Ovary (tissue), 7 donors: ENCODE measurements at regions not wholly inside any gene's neighbourhood (a gene's known extent, or its start where the extent isn't known, plus 50 kb on each side); places are given as distances from the start of the nearest gene placed in this dataset.

Experiments used
- DNase-seq, 5 donors: peaks; one replicate each; pipeline ENCODE4 v3.0.0-alpha.2; 2019 to 2020
- H3K27ac ChIP-seq, 2 donors: fragments of 200-600 bp; one replicate each; pipeline versions ENCODE4 v1.5.1 to v1.8.0; 2019 to 2022
- H3K27me3 ChIP-seq: fragments of 200-600 bp; one replicate; pipeline ENCODE4 v1.8.0; 2022
- H3K36me3 ChIP-seq: fragments of 200-600 bp; sonication (generic); one replicate; pipeline ENCODE4 v1.5.1; 2019
- H3K4me1 ChIP-seq: one replicate; pipeline ENCODE4 v1.8.1; 2013; ENCODE audit warnings: mild to moderate bottlenecking, moderate library complexity; ENCODE audit not compliant: insufficient read depth
- H3K4me3 ChIP-seq: fragments of 200-600 bp; sonication (generic); one replicate; pipeline ENCODE4 v1.5.1; 2017
- H3K9me3 ChIP-seq, 2 donors: fragments of 200-600 bp in 1 of 2; sonication (generic) in 1 of 2; one replicate each; pipeline versions ENCODE4 v1.5.1 to v1.8.1; 2013 to 2019; ENCODE audit warnings: mild to moderate bottlenecking in 1 of 2, moderate library complexity in 1 of 2
- EP300 ChIP-seq: sonication (generic); formaldehyde crosslinking; IDR thresholded peaks from one replicate; pipeline ENCODE4 v1.6.1; 2017; ENCODE audit warnings: antibody characterized with exemption
- POLR2A ChIP-seq: fragments of 450-650 bp; IDR thresholded peaks from one replicate; pipeline ENCODE4 v1.6.1; 2017; ENCODE audit warnings: antibody characterized with exemption, mild to moderate bottlenecking, moderate library complexity
- WGBS, 3 donors: extraction: QIAGEN DNeasy Blood & Tissue Kit in 1 of 3; methylation state at CpG; one replicate each; pipeline versions ENCODE4 v1.1.5 to v1.1.7; 2013 to 2017; 5-methylcytosine and 5-hydroxymethylcytosine counted together
- intact Hi-C, 4 donors: fragments of 100-400 bp; cut with DNase I; formaldehyde crosslinking; loops; one replicate each; pipeline versions ENCODE4 v1.11.0 to v1.15.1; 2022 to 2023
- TF ChIP-seq, protein P1 (sequence below), 3 donors: fragments of 450-650 bp in 2 of 3; fragments of 200-600 bp in 1 of 3; IDR thresholded peaks; one replicate each; pipeline versions ENCODE4 v1.5.1 to v1.8.0; 2016 to 2022; ENCODE audit warnings: antibody characterized with exemption in 3 of 3, mild to moderate bottlenecking in 1 of 3
- donor health status: DM: no; HTN: no; CAD: no; lungs with moderate emphysema.
- donor health status: DM: no; HTN: no; CAD: no.
- donor health status: Bipolar disorder and iron deficiency.
- donor health status: DM: no; HTN: no; CAD: no.
- donor health status: DM: yes; HTN: yes; CAD: no.

- DNase-seq = no peak
- Histone ChIP-seq H3K27me3 (no peaks in the 10 kb centered on the region), H3K27ac (no peak overlapping the region), H3K4me3 (no peak overlapping the region), H3K9me3 (no peaks in the 10 kb centered on the region), H3K4me1 (peaks cover 14% of the 10 kb centered on the region), H3K36me3 (no peaks in the 10 kb centered on the region)
- WGBS, 3 donors = 81 to 92% (median 89%) methylated on average over 2 of the region's 2 CpGs
- no peak for TF ChIP-seq POLR2A
- no peak for TF ChIP-seq EP300
- TF ChIP-seq, protein P1, sequence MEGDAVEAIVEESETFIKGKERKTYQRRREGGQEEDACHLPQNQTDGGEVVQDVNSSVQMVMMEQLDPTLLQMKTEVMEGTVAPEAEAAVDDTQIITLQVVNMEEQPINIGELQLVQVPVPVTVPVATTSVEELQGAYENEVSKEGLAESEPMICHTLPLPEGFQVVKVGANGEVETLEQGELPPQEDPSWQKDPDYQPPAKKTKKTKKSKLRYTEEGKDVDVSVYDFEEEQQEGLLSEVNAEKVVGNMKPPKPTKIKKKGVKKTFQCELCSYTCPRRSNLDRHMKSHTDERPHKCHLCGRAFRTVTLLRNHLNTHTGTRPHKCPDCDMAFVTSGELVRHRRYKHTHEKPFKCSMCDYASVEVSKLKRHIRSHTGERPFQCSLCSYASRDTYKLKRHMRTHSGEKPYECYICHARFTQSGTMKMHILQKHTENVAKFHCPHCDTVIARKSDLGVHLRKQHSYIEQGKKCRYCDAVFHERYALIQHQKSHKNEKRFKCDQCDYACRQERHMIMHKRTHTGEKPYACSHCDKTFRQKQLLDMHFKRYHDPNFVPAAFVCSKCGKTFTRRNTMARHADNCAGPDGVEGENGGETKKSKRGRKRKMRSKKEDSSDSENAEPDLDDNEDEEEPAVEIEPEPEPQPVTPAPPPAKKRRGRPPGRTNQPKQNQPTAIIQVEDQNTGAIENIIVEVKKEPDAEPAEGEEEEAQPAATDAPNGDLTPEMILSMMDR (IDR thresholded peaks at IDR 0.05) = no peak
- intact Hi-C loops = no loop called here
Observed at GRCh38 chr12:92546635-92547348, 156.0 kb upstream of the PLEKHG7 start.

DNA sequence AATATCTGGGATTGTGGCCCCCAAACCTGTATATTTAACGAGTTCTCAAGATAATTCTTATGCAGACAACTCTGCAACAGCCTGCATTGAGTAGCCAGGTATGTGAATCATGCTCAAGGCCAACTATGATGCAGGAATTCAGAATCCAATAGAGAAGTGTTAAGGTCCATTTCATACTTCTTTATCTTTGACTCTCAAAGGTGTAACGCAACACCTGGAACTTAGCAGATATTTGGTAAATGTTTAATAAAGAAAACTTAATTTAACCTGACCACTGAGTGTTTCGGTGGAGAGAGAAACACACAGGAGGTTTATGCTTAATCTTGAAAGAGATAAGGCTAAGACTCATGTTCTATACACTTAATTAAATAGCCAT, 156.5 kb upstream of the PLEKHG7 start:
- intact Hi-C loops = no loop called here
- 74 to 75% (median 74%) methylated on average over 3 of the region's 3 CpGs for WGBS, 3 donors
- DNase-seq = no peak
- H3K4me1 ChIP-seq = peaks cover 14% of the 10 kb centered on the region
- no peak for TF ChIP-seq EP300
- no peak for TF ChIP-seq POLR2A
- TF ChIP-seq, protein P1 (IDR thresholded peaks at IDR 0.05) = no peak
- H3K4me3 ChIP-seq = no peak overlapping the region
- H3K9me3 ChIP-seq = no peaks in the 10 kb centered on the region
- no peaks in the 10 kb centered on the region for H3K36me3 ChIP-seq
- H3K27ac ChIP-seq = no peak overlapping the region
- H3K27me3 ChIP-seq = no peaks in the 10 kb centered on the region

DNA sequence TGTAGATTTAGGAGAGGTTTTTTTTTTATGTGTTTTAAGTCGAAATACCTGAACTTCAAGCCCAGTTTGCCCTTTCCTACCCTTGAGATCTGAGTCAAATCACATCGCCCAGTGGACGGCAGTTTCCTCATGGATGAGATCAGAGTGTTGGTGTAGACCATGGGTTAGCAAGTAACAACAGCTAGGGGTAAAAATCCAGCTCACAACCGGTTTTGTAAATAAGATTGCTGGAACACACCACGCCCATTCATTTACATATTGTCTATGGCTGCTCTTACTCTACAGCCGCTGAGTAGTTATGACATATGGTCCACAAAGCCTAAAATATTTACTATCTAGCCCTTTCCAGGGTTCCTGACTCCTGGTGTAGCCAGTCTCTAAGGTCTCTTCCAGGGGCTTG, 158.5 kb upstream of the PLEKHG7 start:
- no peak overlapping the region for H3K4me3 ChIP-seq
- peaks cover 15% of the 10 kb centered on the region for H3K4me1 ChIP-seq
- no peak for DNase-seq
- H3K36me3 ChIP-seq = no peaks in the 10 kb centered on the region
- peak overlapping the region in 1 of 2 donors; percentile 51 for H3K27ac ChIP-seq
- 81 to 95% (median 86%) methylated on average over 6 of the region's 6 CpGs for WGBS, 3 donors
- H3K9me3 ChIP-seq = no peaks in the 10 kb centered on the region
- intact Hi-C loops = loop anchor here in 1 of 4 donors (5.0 kb wide), 1 partner anchor 37 kb away; no protein-coding TSS in a partner anchor
- no peaks in the 10 kb centered on the region for H3K27me3 ChIP-seq
- TF ChIP-seq EP300 (no peak), POLR2A (no peak)
- TF ChIP-seq, protein P1 (IDR thresholded peaks at IDR 0.05) = no peak

DNA sequence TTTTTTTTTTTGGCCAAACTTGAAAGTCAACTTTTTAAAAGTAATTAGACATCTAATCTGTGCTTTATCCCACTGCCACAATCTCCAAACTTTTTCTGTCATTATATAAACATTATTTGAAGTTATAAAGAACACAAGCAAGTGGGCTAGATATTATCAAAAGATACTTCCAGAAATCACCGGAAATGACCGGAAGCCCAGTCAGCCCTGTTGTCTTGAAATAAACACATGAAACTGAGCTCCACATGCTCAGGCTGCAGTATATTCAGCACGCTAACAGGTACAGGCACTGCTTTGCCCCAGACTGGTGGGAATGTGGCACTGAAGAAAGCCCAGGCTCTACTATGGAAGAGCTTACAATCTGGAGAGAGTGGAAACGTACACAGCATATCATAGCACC, 158.9 kb upstream of the PLEKHG7 start:
- Histone ChIP-seq H3K9me3 (no peaks in the 10 kb centered on the region), H3K4me3 (no peak overlapping the region), H3K27me3 (no peaks in the 10 kb centered on the region), H3K4me1 (peaks cover 18% of the 10 kb centered on the region), H3K27ac (peak overlapping the region in 1 of 2 donors; percentile 51), H3K36me3 (no peaks in the 10 kb centered on the region)
- intact Hi-C loops = loop anchor here in 1 of 4 donors (5.0 kb wide), 1 partner anchor 37 kb away; no protein-coding TSS in a partner anchor
- 39 to 51% (median 41%) methylated on average over 4 of the region's 4 CpGs for WGBS, 3 donors
- TF ChIP-seq POLR2A (no peak), EP300 (no peak)
- TF ChIP-seq, protein P1 (IDR thresholded peaks at IDR 0.05) = no peak
- no peak for DNase-seq
